Gastroesophageal sphincter (tissue), 4 donors: ENCODE measurements at regions not wholly inside any gene's neighbourhood (a gene's known extent, or its start where the extent isn't known, plus 50 kb on each side); places are given as distances from the start of the nearest gene placed in this dataset.

ENCODE experiments used
- ATAC-seq: fragments of 150-250 bp; one replicate; pipeline ENCODE4 v1.9.1; 2016; ENCODE audit warnings: mild to moderate bottlenecking, moderate library complexity
- H3K27ac ChIP-seq, 4 donors: fragments of 200-600 bp; sonication (generic) in 3 of 4; 1 replicate in 3 of 4; 2 replicates in 1 of 4; pipeline ENCODE4 v1.5.1; 2016 to 2019
- H3K27me3 ChIP-seq: fragments of 200-600 bp; sonication (generic); one replicate; pipeline ENCODE4 v1.5.1; 2019
- H3K36me3 ChIP-seq, 2 donors: fragments of 200-600 bp; sonication (generic); one replicate each; pipeline ENCODE4 v1.5.1; 2019; ENCODE audit warnings: control low read depth in 1 of 2
- H3K4me1 ChIP-seq, 3 donors: fragments of 200-600 bp; sonication (generic); 1 replicate in 2 of 3; 2 replicates in 1 of 3; pipeline ENCODE4 v1.5.1; 2016 to 2019; ENCODE audit warnings: control low read depth in 2 of 3
- H3K4me3 ChIP-seq, 2 donors: fragments of 200-600 bp; sonication (generic); one replicate each; pipeline ENCODE4 v1.5.1; 2019; ENCODE audit warnings: mild to moderate bottlenecking in 1 of 2, moderate library complexity in 1 of 2
- H3K9me3 ChIP-seq, 3 donors: fragments of 200-600 bp; sonication (generic); one replicate each; pipeline ENCODE4 v1.5.1; 2017 to 2019; ENCODE audit warnings: control low read depth in 2 of 3
- EP300 ChIP-seq: sonication (generic); formaldehyde crosslinking; IDR thresholded peaks from one replicate; pipeline ENCODE4 v1.6.1; 2017; ENCODE audit warnings: antibody characterized with exemption, mild to moderate bottlenecking
- POLR2A ChIP-seq, 2 donors: fragments of 450-650 bp; IDR thresholded peaks; one replicate each; pipeline ENCODE4 v1.6.1; 2017; ENCODE audit warnings: antibody characterized with exemption in 2 of 2, mild to moderate bottlenecking in 2 of 2, moderate library complexity in 1 of 2
- POLR2AphosphoS5 ChIP-seq: sonication (generic); formaldehyde crosslinking; IDR thresholded peaks from one replicate; pipeline ENCODE4 v1.6.1; 2017; ENCODE audit warnings: antibody characterized with exemption
- WGBS, 2 donors: methylation state at CpG; one replicate each; pipeline ENCODE4 v1.1.5; 2018; ENCODE audit warnings: low coverage in 1 of 2; 5-methylcytosine and 5-hydroxymethylcytosine counted together
- TF ChIP-seq, protein P1 (sequence below), 4 experiments: fragments of 200-600 bp in 2 of 4; fragments of 450-650 bp in 2 of 4; sonication (generic) in 1 of 4; IDR thresholded peaks; one replicate each; pipeline ENCODE4 v1.5.1; 2017 to 2019; ENCODE audit warnings: antibody characterized with exemption in 4 of 4, mild to moderate bottlenecking in 2 of 4, moderate library complexity in 2 of 4

DNA sequence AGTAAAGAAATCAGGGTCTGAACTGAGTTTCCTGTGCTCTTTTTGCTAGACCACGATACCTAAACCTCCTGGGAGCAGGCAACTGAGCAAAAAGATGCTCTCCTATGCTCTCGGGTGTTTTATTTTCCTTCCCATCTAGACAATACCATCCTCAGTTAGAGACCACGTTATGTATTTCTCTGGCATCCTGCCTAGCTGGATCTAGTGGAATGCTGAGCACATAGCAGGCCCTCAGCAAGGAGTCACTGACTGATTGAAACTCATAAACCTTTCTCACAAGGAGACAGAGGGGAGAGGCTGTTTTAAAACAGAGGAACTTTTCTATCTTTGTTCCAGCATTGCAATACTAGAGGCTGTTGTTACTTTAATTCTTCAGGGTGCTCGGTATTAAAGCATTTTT lies 168.0 kb downstream of the CYYR1 start:
- Histone ChIP-seq H3K9me3 (no peaks in the 10 kb centered on the region), H3K4me3 (no peak overlapping the region), H3K27me3 (no peaks in the 10 kb centered on the region), H3K4me1 (no peaks in the 10 kb centered on the region), H3K27ac (no peak overlapping the region), H3K36me3 (no peaks in the 10 kb centered on the region)
- 30 to 59% methylated on average over 3 to 4 of the region's 4 CpGs for WGBS, 2 donors
- TF ChIP-seq, protein P1, sequence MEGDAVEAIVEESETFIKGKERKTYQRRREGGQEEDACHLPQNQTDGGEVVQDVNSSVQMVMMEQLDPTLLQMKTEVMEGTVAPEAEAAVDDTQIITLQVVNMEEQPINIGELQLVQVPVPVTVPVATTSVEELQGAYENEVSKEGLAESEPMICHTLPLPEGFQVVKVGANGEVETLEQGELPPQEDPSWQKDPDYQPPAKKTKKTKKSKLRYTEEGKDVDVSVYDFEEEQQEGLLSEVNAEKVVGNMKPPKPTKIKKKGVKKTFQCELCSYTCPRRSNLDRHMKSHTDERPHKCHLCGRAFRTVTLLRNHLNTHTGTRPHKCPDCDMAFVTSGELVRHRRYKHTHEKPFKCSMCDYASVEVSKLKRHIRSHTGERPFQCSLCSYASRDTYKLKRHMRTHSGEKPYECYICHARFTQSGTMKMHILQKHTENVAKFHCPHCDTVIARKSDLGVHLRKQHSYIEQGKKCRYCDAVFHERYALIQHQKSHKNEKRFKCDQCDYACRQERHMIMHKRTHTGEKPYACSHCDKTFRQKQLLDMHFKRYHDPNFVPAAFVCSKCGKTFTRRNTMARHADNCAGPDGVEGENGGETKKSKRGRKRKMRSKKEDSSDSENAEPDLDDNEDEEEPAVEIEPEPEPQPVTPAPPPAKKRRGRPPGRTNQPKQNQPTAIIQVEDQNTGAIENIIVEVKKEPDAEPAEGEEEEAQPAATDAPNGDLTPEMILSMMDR (IDR thresholded peaks at IDR 0.05): no peak
- TF ChIP-seq POLR2A (IDR thresholded peaks at IDR 0.05) (no peak), POLR2AphosphoS5 (no peak), EP300 (no peak)
- ATAC-seq: no peak

GRCh38 chr21:26404288-26404687 lies 168.8 kb downstream of the CYYR1 start:
- Histone ChIP-seq H3K27ac (no peak overlapping the region), H3K27me3 (no peaks in the 10 kb centered on the region), H3K36me3 (no peaks in the 10 kb centered on the region), H3K4me3 (no peak overlapping the region), H3K9me3 (no peaks in the 10 kb centered on the region), H3K4me1 (no peaks in the 10 kb centered on the region)
- ATAC-seq: no peak
- TF ChIP-seq POLR2A (IDR thresholded peaks at IDR 0.05): no peak
- no peak for TF ChIP-seq EP300
- TF ChIP-seq, protein P1 (IDR thresholded peaks at IDR 0.05): no peak
- TF ChIP-seq POLR2AphosphoS5: no peak
- whole genome bisulfite sequencing, 2 donors: 86 to 93% methylated on average over 5 to 7 of the region's 7 CpGs

DNA sequence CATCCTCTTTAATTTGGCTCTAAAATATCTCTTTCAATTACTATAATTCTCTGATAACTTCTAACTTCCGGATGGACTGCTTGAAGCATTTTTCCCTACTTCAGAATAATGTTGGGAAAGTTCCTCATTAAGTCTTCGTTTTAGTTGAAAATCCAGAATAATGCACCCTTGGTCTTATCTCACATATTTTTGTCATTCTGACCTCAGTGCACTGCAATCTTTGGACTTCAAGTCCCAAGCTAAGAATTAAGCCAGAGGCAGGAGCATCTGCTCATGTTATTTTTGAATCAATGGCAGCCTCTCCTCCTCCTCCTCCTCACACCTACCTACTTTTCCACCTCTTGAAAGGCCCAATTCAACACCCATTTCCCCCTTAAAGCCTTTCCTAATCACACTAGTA lies 169.8 kb downstream of the CYYR1 start:
- TF ChIP-seq EP300 (no peak), POLR2AphosphoS5 (no peak), POLR2A (IDR thresholded peaks at IDR 0.05) (no peak)
- TF ChIP-seq, protein P1 (IDR thresholded peaks at IDR 0.05): no peak
- Histone ChIP-seq H3K27ac (no peak overlapping the region), H3K4me3 (no peak overlapping the region), H3K9me3 (no peaks in the 10 kb centered on the region), H3K36me3 (no peaks in the 10 kb centered on the region), H3K27me3 (no peaks in the 10 kb centered on the region), H3K4me1 (no peaks in the 10 kb centered on the region)
- ATAC-seq: no peak
- 72 to 76% methylated on average over 2 of the region's 2 CpGs for WGBS, 2 donors

DNA sequence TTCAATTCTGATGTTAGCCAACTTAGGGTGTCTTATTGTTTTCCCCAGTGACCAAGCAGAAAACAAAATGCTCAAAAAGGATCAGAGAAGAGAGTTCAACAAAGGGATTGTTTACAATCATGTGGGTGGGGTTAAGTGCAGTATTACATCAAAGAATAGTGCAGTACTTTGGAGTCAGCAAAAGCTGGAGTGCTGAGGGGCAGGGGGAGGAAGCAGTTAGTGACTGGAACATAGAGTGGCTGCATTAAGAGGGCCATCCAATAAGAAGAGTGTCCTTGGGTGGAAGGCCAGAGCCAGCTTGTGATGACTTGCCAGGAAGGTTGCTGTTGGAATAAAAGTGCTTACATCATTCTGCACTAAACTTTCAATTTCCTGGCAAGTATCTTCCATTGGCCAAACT lies 175.5 kb downstream of the CYYR1 start:
- Histone ChIP-seq H3K4me1 (no peaks in the 10 kb centered on the region), H3K4me3 (no peak overlapping the region), H3K27ac (no peak overlapping the region), H3K36me3 (no peaks in the 10 kb centered on the region), H3K9me3 (no peaks in the 10 kb centered on the region), H3K27me3 (no peaks in the 10 kb centered on the region)
- no peak for ATAC-seq
- no peak for TF ChIP-seq POLR2A (IDR thresholded peaks at IDR 0.05)
- no peak for TF ChIP-seq POLR2AphosphoS5
- no peak for TF ChIP-seq EP300
- TF ChIP-seq, protein P1 (IDR thresholded peaks at IDR 0.05): no peak

DNA sequence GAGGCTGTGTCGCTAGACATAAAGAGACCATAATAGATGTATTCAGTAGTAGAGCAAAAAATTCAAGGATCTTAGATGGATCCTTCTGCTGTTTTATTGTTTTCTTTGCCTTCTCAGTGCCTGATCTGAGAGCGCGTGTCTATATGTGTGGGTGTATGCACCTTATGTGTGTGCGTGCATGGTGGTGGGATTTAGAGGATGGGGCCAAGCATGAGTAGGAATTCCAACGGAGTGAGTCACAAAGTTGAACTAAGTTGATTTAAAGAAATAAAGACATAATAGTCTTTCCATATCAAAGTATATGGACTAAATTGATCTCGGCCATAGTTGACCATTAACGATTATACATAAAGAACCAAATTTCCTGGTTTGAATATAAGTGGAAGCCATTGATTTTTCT lies 178.7 kb downstream of the CYYR1 start:
- TF ChIP-seq POLR2AphosphoS5: no peak
- TF ChIP-seq, protein P1 (IDR thresholded peaks at IDR 0.05): no peak
- TF ChIP-seq POLR2A (IDR thresholded peaks at IDR 0.05): no peak
- TF ChIP-seq EP300: no peak
- Histone ChIP-seq H3K9me3 (no peaks in the 10 kb centered on the region), H3K36me3 (no peaks in the 10 kb centered on the region), H3K27me3 (no peaks in the 10 kb centered on the region), H3K27ac (no peak overlapping the region), H3K4me3 (no peak overlapping the region), H3K4me1 (no peaks in the 10 kb centered on the region)
- 85 to 95% methylated on average over 3 to 7 of the region's 7 CpGs for WGBS, 2 donors
- ATAC-seq: no peak
